ENCODE measurements at regions not wholly inside any gene's neighbourhood (a gene's known extent, or its start where the extent isn't known, plus 50 kb on each side); places are given as distances from the start of the nearest gene placed in this dataset.
"Not testable (repeated sequence)": the region's sequence is repeated elsewhere in the genome, so short reads cannot be mapped to it uniquely, and the experiment has no call there.

DNA sequence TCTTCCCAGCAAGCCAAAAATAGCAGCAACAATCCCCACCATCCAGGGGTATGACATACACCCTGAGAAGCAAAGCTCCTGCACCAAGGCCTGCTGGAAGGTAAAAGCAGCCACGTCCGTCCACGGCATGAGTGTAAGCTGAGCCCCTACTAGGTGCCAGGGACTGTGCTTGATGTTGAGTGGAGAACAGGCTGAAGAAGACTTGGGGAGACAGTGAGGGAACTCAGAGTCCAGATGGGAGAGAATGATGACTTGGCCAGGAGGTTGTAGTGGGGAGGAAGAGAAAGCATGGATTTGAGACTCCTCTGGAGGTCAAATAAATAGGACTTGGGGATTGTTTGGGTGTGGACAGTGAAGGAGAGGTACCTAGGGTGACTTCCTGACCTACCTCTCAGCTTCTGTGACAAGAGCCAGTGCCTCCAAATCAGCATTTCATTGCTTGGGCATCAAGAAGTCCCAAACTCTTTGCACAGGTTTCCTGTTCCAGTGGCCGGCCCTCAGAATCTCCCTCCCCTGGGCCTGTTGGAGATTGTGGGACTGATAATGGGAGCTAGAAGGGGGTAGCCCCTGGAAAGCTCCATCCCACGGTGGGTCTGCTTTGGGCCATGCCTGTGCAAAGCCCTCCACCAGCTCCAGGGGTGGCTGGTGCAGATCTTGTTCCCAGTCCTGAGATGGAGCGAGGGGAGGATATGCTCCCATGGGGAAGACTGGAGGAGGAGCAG, 58.3 kb upstream of the ADAMTS2 start:
- no peak for FAIRE-seq
- TF ChIP-seq, protein P1, sequence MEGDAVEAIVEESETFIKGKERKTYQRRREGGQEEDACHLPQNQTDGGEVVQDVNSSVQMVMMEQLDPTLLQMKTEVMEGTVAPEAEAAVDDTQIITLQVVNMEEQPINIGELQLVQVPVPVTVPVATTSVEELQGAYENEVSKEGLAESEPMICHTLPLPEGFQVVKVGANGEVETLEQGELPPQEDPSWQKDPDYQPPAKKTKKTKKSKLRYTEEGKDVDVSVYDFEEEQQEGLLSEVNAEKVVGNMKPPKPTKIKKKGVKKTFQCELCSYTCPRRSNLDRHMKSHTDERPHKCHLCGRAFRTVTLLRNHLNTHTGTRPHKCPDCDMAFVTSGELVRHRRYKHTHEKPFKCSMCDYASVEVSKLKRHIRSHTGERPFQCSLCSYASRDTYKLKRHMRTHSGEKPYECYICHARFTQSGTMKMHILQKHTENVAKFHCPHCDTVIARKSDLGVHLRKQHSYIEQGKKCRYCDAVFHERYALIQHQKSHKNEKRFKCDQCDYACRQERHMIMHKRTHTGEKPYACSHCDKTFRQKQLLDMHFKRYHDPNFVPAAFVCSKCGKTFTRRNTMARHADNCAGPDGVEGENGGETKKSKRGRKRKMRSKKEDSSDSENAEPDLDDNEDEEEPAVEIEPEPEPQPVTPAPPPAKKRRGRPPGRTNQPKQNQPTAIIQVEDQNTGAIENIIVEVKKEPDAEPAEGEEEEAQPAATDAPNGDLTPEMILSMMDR (IDR thresholded peaks at IDR 0.05; ENCODE audit: insufficient read depth, missing control alignments) = no peak
- no peak for DNase-seq (ENCODE audit: insufficient read length, low spot score)

DNA sequence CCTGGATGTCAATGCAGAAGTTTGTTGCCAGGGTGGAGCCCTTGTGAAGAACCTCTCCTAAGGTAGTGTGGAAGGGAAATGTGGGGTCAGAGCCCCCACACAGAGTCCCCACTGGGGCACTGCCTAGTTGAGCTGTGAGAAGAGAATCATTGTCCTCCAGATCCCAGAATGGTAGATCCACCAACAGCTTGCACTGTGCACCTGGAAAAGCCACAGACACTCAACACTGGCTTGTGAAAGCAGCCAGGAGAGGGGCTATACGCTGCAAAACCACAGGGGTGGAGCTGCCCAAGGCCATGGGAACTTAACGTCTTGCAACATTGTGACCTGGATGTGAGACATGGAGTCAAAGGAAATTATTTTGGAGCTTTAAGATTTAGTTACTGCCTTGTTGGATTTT, 55.2 kb upstream of the ADAMTS2 start:
- FAIRE-seq; DNase-seq (ENCODE audit: insufficient read length, low spot score): not testable (repeated sequence)

DNA sequence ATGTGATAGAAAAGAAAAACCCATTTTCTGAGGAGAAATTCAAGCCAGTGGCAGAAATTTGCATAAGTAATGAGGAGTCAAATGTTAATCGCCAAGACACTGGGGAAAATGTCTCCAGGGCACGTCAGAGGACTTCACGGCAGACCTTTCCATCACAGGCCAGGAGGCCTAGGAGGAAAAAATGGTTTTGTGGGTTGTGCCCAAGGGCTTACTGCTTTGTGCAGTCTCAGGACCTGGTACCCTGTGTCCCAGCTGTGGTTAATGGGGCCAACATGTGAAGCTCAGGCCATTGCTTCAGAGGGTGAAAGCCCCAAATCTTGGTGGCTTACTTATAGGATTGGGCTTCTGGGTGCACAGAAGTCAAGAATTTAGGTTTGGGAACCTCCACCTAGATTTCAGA, 54.8 kb upstream of the ADAMTS2 start:
- DNase-seq (ENCODE audit: insufficient read length, low spot score) (no peak), FAIRE-seq (no peak)
- TF ChIP-seq, protein P1 (IDR thresholded peaks at IDR 0.05; ENCODE audit: insufficient read depth, missing control alignments) = no peak

DNA sequence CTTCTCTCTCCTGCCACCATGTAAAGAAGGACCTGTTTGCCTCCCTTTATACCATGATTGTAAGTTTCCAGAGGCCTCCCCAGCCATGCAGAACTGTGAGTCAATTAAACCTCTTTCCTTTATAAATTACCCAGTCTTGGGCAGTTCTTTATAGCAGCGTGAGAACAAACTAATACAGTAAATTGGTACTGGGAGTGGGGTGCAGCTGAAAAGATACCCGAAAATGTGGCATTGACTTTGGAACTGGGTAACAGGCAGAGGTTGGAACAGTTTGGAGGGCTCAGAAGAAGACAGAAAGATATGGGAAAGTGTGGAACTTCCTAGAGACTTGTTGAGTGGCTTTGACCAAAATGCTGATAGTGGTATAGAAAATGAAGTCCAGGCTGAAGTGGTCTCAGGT, 54.1 kb upstream of the ADAMTS2 start:
- DNase-seq (ENCODE audit: insufficient read length, low spot score); FAIRE-seq: not testable (repeated sequence)

DNA sequence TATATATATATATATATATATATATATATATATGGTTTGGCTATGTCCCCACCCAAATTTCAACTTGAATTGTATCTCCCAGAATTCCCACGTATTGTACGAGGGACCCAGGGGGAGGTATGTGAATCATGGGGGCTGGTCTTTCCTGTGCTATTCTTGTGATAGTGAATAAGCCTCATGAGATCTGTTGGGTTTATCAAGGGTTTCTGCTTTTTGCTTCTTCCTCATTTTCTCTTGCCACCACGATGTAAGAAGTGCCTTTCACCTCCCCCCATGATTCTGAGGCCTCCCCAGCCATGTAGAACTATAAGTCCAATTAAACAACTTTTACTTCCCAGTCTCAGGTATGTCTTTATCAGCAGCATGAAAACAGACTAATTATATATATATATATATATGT, 52.3 kb upstream of the ADAMTS2 start:
- FAIRE-seq (no peak), DNase-seq (ENCODE audit: insufficient read length, low spot score) (no peak)
- TF ChIP-seq, protein P1 (IDR thresholded peaks at IDR 0.05; ENCODE audit: insufficient read depth, missing control alignments) = no peak

All from D721Med (cell line).